Gastroesophageal sphincter (tissue), 4 donors: ENCODE measurements at regions not wholly inside any gene's neighbourhood (a gene's known extent, or its start where the extent isn't known, plus 50 kb on each side); places are given as distances from the start of the nearest gene placed in this dataset.

Experiments used
- ATAC-seq: fragments of 150-250 bp; one replicate; pipeline ENCODE4 v1.9.1; 2016; ENCODE audit warnings: mild to moderate bottlenecking, moderate library complexity
- H3K27ac ChIP-seq, 4 donors: fragments of 200-600 bp; sonication (generic) in 3 of 4; 1 replicate in 3 of 4; 2 replicates in 1 of 4; pipeline ENCODE4 v1.5.1; 2016 to 2019
- H3K27me3 ChIP-seq: fragments of 200-600 bp; sonication (generic); one replicate; pipeline ENCODE4 v1.5.1; 2019
- H3K36me3 ChIP-seq, 2 donors: fragments of 200-600 bp; sonication (generic); one replicate each; pipeline ENCODE4 v1.5.1; 2019; ENCODE audit warnings: control low read depth in 1 of 2
- H3K4me1 ChIP-seq, 3 donors: fragments of 200-600 bp; sonication (generic); 1 replicate in 2 of 3; 2 replicates in 1 of 3; pipeline ENCODE4 v1.5.1; 2016 to 2019; ENCODE audit warnings: control low read depth in 2 of 3
- H3K4me3 ChIP-seq, 2 donors: fragments of 200-600 bp; sonication (generic); one replicate each; pipeline ENCODE4 v1.5.1; 2019; ENCODE audit warnings: mild to moderate bottlenecking in 1 of 2, moderate library complexity in 1 of 2
- H3K9me3 ChIP-seq, 3 donors: fragments of 200-600 bp; sonication (generic); one replicate each; pipeline ENCODE4 v1.5.1; 2017 to 2019; ENCODE audit warnings: control low read depth in 2 of 3
- EP300 ChIP-seq: sonication (generic); formaldehyde crosslinking; IDR thresholded peaks from one replicate; pipeline ENCODE4 v1.6.1; 2017; ENCODE audit warnings: antibody characterized with exemption, mild to moderate bottlenecking
- POLR2A ChIP-seq, 2 donors: fragments of 450-650 bp; IDR thresholded peaks; one replicate each; pipeline ENCODE4 v1.6.1; 2017; ENCODE audit warnings: antibody characterized with exemption in 2 of 2, mild to moderate bottlenecking in 2 of 2, moderate library complexity in 1 of 2
- POLR2AphosphoS5 ChIP-seq: sonication (generic); formaldehyde crosslinking; IDR thresholded peaks from one replicate; pipeline ENCODE4 v1.6.1; 2017; ENCODE audit warnings: antibody characterized with exemption
- WGBS, 2 donors: methylation state at CpG; one replicate each; pipeline ENCODE4 v1.1.5; 2018; ENCODE audit warnings: low coverage in 1 of 2; 5-methylcytosine and 5-hydroxymethylcytosine counted together
- TF ChIP-seq, protein P1 (sequence below), 4 experiments: fragments of 200-600 bp in 2 of 4; fragments of 450-650 bp in 2 of 4; sonication (generic) in 1 of 4; IDR thresholded peaks; one replicate each; pipeline ENCODE4 v1.5.1; 2017 to 2019; ENCODE audit warnings: antibody characterized with exemption in 4 of 4, mild to moderate bottlenecking in 2 of 4, moderate library complexity in 2 of 4

DNA sequence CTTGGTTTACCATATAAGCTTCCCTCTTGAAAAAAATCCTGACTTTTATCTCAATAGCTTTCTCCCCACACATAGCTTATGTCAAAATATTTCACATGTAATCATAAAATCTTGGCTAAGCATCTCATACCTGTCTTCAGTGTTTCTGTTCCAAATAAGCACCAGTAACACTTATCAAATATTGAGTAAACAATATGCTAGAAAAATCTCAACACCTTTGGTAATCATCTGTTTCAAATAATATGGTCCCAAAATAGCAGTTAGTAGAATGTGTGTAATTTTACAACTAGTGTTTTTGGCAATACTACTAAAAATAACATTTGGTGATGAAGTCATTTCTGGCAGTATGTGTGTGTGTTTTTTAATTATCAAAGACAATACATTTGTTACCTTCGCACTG is 2138.2 kb downstream of the PCDH7 start:
- 45 to 55% methylated on average over 1 of the region's 1 CpG for WGBS, 2 donors
- Histone ChIP-seq H3K4me1 (no peaks in the 10 kb centered on the region), H3K27me3 (no peaks in the 10 kb centered on the region), H3K27ac (no peak overlapping the region), H3K4me3 (no peak overlapping the region), H3K36me3 (no peaks in the 10 kb centered on the region), H3K9me3 (no peaks in the 10 kb centered on the region)
- no peak for ATAC-seq
- TF ChIP-seq EP300, result no peak
- TF ChIP-seq, protein P1, sequence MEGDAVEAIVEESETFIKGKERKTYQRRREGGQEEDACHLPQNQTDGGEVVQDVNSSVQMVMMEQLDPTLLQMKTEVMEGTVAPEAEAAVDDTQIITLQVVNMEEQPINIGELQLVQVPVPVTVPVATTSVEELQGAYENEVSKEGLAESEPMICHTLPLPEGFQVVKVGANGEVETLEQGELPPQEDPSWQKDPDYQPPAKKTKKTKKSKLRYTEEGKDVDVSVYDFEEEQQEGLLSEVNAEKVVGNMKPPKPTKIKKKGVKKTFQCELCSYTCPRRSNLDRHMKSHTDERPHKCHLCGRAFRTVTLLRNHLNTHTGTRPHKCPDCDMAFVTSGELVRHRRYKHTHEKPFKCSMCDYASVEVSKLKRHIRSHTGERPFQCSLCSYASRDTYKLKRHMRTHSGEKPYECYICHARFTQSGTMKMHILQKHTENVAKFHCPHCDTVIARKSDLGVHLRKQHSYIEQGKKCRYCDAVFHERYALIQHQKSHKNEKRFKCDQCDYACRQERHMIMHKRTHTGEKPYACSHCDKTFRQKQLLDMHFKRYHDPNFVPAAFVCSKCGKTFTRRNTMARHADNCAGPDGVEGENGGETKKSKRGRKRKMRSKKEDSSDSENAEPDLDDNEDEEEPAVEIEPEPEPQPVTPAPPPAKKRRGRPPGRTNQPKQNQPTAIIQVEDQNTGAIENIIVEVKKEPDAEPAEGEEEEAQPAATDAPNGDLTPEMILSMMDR (IDR thresholded peaks at IDR 0.05), result no peak
- TF ChIP-seq POLR2AphosphoS5, result no peak
- TF ChIP-seq POLR2A (IDR thresholded peaks at IDR 0.05), result no peak

DNA sequence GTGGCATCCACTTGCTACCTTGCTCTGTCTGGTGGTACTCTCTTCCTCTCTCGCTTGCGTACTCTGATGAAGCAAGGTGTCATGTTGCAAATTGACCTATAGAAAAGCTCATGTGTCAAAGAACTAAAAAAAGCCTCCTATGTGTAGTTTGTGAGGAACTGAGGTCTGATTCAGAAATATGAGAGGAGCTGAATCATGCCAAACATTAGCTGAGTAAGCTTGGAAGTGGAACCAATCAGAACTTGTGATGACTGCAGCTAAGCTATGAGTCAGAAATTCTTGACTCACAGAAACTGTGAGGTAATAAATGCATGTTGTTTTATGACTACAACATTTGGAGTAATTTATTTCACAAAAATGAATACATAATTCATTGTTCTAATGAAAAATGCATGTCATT is 2138.8 kb downstream of the PCDH7 start:
- Histone ChIP-seq H3K27ac (no peak overlapping the region), H3K27me3 (no peaks in the 10 kb centered on the region), H3K4me3 (no peak overlapping the region), H3K9me3 (no peaks in the 10 kb centered on the region), H3K36me3 (no peaks in the 10 kb centered on the region), H3K4me1 (no peaks in the 10 kb centered on the region)
- TF ChIP-seq POLR2AphosphoS5 (no peak), EP300 (no peak), POLR2A (IDR thresholded peaks at IDR 0.05) (no peak)
- TF ChIP-seq, protein P1 (IDR thresholded peaks at IDR 0.05), result no peak
- WGBS, 2 donors, result 62 to 67% methylated on average over 2 of the region's 2 CpGs
- ATAC-seq, result no peak

DNA sequence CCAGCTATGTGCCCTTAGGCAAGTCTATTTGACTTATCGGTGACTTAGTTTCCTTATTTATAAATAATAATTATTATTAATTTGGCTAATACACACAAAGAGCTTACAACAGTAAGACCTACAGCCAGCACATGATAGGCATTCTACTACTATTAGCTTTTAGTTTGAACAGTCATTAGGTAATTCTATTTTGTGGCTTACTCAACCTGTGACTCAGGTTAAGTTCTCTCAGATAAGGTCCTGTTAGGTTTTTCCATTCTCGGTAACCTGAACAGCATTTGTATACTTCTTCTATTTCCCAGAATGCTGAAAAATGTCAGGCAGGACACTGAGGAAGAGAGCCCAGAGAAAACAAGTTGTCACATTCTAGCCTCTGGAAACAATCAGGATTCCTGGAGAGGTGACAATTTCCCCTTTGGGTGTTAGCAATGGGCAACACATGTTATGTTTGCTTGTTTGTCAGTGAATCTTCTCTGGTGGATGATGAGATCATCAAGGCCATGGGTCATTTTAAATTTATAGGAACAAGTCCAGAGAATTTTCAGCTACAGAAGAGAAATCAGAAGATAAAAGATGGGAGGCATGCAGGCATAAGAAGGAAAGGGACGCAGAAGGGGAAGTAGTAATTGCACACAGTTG is 2144.7 kb downstream of the PCDH7 start:
- ATAC-seq, result no peak
- Histone ChIP-seq H3K27me3 (no peaks in the 10 kb centered on the region), H3K4me3 (no peak overlapping the region), H3K36me3 (no peaks in the 10 kb centered on the region), H3K4me1 (no peaks in the 10 kb centered on the region), H3K9me3 (no peaks in the 10 kb centered on the region), H3K27ac (no peak overlapping the region)
- 51 to 75% methylated on average over 3 of the region's 3 CpGs for WGBS, 2 donors
- no peak for TF ChIP-seq POLR2AphosphoS5

DNA sequence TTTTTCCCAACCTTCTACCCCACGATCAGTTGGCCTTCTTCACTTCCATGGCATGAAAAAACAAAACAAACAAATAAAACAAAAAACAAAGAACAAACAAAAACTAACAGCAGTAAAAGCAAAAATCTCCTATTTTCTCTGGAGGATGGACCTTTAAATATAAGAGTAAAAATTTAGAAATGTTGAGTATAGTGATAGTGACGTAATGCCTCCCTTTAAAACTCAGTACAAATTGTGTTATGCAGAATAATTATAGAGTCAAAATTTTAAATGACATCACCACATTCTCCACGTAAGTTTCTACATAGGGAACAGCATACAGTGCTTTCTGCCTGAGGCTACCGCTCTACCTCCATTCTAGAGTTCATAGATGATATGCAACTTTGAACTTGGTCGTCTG is 2156.4 kb downstream of the PCDH7 start:
- Histone ChIP-seq H3K9me3 (peaks cover 0 to 4% (median 0%) of the 10 kb centered on the region in 3 donors), H3K4me1 (no peaks in the 10 kb centered on the region), H3K4me3 (no peak overlapping the region), H3K36me3 (no peaks in the 10 kb centered on the region), H3K27me3 (no peaks in the 10 kb centered on the region), H3K27ac (no peak overlapping the region)
- WGBS, 2 donors, result 80 to 92% methylated on average over 3 to 5 of the region's 5 CpGs
- ATAC-seq, result no peak
- TF ChIP-seq EP300 (no peak), POLR2AphosphoS5 (no peak), POLR2A (IDR thresholded peaks at IDR 0.05) (no peak)
- TF ChIP-seq, protein P1 (IDR thresholded peaks at IDR 0.05), result no peak

DNA sequence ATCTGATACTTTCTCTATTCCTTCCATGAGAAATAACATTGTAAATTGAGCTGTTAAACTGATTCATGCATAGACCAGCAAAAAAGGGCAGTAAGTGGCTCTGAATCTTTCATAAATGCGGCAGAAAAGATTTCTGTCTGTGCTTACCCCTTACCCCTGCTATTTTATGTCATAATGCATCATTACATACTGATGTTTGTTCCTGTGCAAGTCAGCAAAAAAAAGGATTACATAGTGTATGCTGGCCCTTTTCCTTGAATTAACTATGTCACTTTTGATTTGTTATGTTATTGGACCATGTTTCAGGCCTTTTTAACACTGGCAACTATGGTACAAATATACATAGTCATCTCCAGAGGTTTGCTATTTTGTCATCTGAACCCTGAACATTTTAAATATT is 2159.7 kb downstream of the PCDH7 start:
- TF ChIP-seq EP300 (no peak), POLR2AphosphoS5 (no peak), POLR2A (IDR thresholded peaks at IDR 0.05) (no peak)
- TF ChIP-seq, protein P1 (IDR thresholded peaks at IDR 0.05), result no peak
- H3K27me3 ChIP-seq, result no peaks in the 10 kb centered on the region
- no peak overlapping the region for H3K27ac ChIP-seq
- H3K4me1 ChIP-seq, result no peaks in the 10 kb centered on the region
- H3K36me3 ChIP-seq, result no peaks in the 10 kb centered on the region
- H3K4me3 ChIP-seq, result no peak overlapping the region
- ATAC-seq, result no peak
- no peaks in the 10 kb centered on the region for H3K9me3 ChIP-seq
- WGBS, 2 donors, result 83 to 96% methylated on average over 1 of the region's 1 CpG
